HCT116 (cell line): ENCODE measurements at regions not wholly inside any gene's neighbourhood (a gene's known extent, or its start where the extent isn't known, plus 50 kb on each side); places are given as distances from the start of the nearest gene placed in this dataset.

Source experiments
- CEBPB ChIP-seq: IDR thresholded peaks from 2 replicates; pipeline ENCODE4 v1.6.1; 2012; ENCODE audit warnings: low read depth
- CTCF ChIP-seq, 3 experiments: fragments of 200-600 bp in 1 of 3; sonication (generic) in 1 of 3; IDR thresholded peaks in 2 of 3; conservative IDR thresholded peaks in 1 of 3; 2 replicates each; pipeline ENCODE4 v1.5.1; 2012 to 2017; ENCODE audit warnings: low read depth in 2 of 3, low read length in 2 of 3, antibody characterized with exemption in 1 of 3, borderline replicate concordance in 1 of 3, control low read depth in 1 of 3, mild to moderate bottlenecking in 1 of 3, mixed read lengths in 1 of 3, mixed run types in 1 of 3, moderate library complexity in 1 of 3; ENCODE audit not compliant: insufficient read depth in 1 of 3
- EZH2 ChIP-seq: fragments of 200-600 bp; sonication (generic); IDR thresholded peaks from 2 replicates; pipeline ENCODE4 v1.6.1; 2017; ENCODE audit warnings: antibody characterized with exemption, mixed run types
- POLR2A ChIP-seq: IDR thresholded peaks from 2 replicates; pipeline ENCODE4 v1.7.0; 2011; ENCODE audit warnings: borderline replicate concordance; ENCODE audit not compliant: insufficient read depth, insufficient read length; ENCODE audit errors: extremely low read depth
- POLR2AphosphoS5 ChIP-seq: IDR thresholded peaks from 2 replicates; pipeline ENCODE4 v1.6.1; 2011; ENCODE audit warnings: mild to moderate bottlenecking, low read depth, low read length, moderate library complexity
- REST ChIP-seq: IDR thresholded peaks from 2 replicates; pipeline ENCODE4 v1.6.1; 2012; ENCODE audit warnings: low read depth
- SP1 ChIP-seq: IDR thresholded peaks from 2 replicates; pipeline ENCODE4 v1.6.1; 2012; ENCODE audit warnings: low read depth

GRCh38 chr5:40278881-40279280, 400.8 kb upstream of the PTGER4 start:
- TF ChIP-seq REST (no peak), CTCF (IDR thresholded peaks at IDR 0.05 in 2 of 3, conservative IDR thresholded peaks at IDR 0.05 in 1 of 3; ENCODE audit: borderline replicate concordance in 1 of 3, insufficient read depth in 1 of 3, low read depth in 2 of 3, low read length in 2 of 3) (no peak), SP1 (no peak), EZH2 (no peak), CEBPB (no peak), POLR2A (no peak), POLR2AphosphoS5 (no peak)
